ENCODE measurements at regions not wholly inside any gene's neighbourhood (a gene's known extent, or its start where the extent isn't known, plus 50 kb on each side); places are given as distances from the start of the nearest gene placed in this dataset.

- TF ChIP-seq, protein P1, sequence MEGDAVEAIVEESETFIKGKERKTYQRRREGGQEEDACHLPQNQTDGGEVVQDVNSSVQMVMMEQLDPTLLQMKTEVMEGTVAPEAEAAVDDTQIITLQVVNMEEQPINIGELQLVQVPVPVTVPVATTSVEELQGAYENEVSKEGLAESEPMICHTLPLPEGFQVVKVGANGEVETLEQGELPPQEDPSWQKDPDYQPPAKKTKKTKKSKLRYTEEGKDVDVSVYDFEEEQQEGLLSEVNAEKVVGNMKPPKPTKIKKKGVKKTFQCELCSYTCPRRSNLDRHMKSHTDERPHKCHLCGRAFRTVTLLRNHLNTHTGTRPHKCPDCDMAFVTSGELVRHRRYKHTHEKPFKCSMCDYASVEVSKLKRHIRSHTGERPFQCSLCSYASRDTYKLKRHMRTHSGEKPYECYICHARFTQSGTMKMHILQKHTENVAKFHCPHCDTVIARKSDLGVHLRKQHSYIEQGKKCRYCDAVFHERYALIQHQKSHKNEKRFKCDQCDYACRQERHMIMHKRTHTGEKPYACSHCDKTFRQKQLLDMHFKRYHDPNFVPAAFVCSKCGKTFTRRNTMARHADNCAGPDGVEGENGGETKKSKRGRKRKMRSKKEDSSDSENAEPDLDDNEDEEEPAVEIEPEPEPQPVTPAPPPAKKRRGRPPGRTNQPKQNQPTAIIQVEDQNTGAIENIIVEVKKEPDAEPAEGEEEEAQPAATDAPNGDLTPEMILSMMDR (IDR thresholded peaks at IDR 0.05; ENCODE audit: insufficient read depth in 1 of 2, low read depth in 1 of 2, low read length in 1 of 2, severe bottlenecking in 1 of 2, unreplicated experiment in 1 of 2) = no peak
- Histone ChIP-seq H3K9me3 (no peaks in the 10 kb centered on the region; the same call in 1 of the 2 replicates), H3K27me3 (replicated peaks; ENCODE audit: control insufficient read depth, insufficient read depth, low read length) (no peaks in the 10 kb centered on the region), H3K4me3 (ENCODE audit: low read depth, low read length) (no peak overlapping the region), H3K36me3 (ENCODE audit: control insufficient read depth, insufficient read depth, low read length) (no peaks in the 10 kb centered on the region), H3K4me1 (no peaks in the 10 kb centered on the region)
- intact Hi-C loops (cut with micrococcal nuclease; ENCODE audit: unreplicated experiment) = no loop called here
- Mint-ChIP-seq H3K9me3 (ENCODE audit: unreplicated experiment) (no peaks in the 10 kb centered on the region), H3K4me1 (ENCODE audit: low read depth, unreplicated experiment) (no peaks in the 10 kb centered on the region), H3K4me3 (ENCODE audit: unreplicated experiment) (no peak overlapping the region), H3K36me3 (ENCODE audit: insufficient read depth, unreplicated experiment) (no peaks in the 10 kb centered on the region), H3K27me3 (ENCODE audit: insufficient read depth, unreplicated experiment) (peaks cover 18% of the 10 kb centered on the region), H3K27ac (ENCODE audit: unreplicated experiment) (no peak overlapping the region)
- ChIA-PET POLR2A (no interaction called here), CTCF (no interaction called here)
- BruUV-seq (replicated peaks) = no TSS peak
- DNase-seq = no peak
Observed at GRCh38 chr2:129439406-129440302, 539.8 kb upstream of the RAB6C start.

- Mint-ChIP-seq H3K27ac (ENCODE audit: unreplicated experiment) (no peak overlapping the region), H3K4me1 (ENCODE audit: low read depth, unreplicated experiment) (no peaks in the 10 kb centered on the region), H3K9me3 (ENCODE audit: unreplicated experiment) (no peaks in the 10 kb centered on the region), H3K4me3 (ENCODE audit: unreplicated experiment) (no peak overlapping the region), H3K36me3 (ENCODE audit: insufficient read depth, unreplicated experiment) (no peaks in the 10 kb centered on the region), H3K27me3 (ENCODE audit: insufficient read depth, unreplicated experiment) (peaks cover 19% of the 10 kb centered on the region)
- Histone ChIP-seq H3K27me3 (replicated peaks; ENCODE audit: control insufficient read depth, insufficient read depth, low read length) (no peaks in the 10 kb centered on the region), H3K9me3 (no peaks in the 10 kb centered on the region; the same call in 1 of the 2 replicates), H3K4me1 (no peaks in the 10 kb centered on the region), H3K36me3 (ENCODE audit: control insufficient read depth, insufficient read depth, low read length) (no peaks in the 10 kb centered on the region), H3K4me3 (ENCODE audit: low read depth, low read length) (no peak overlapping the region)
- TF ChIP-seq, protein P1 (IDR thresholded peaks at IDR 0.05; ENCODE audit: insufficient read depth in 1 of 2, low read depth in 1 of 2, low read length in 1 of 2, severe bottlenecking in 1 of 2, unreplicated experiment in 1 of 2) = no peak
- DNase-seq = no peak
- ChIA-PET POLR2A (no interaction called here), CTCF (no interaction called here)
- intact Hi-C loops (cut with micrococcal nuclease; ENCODE audit: unreplicated experiment) = no loop called here
- no TSS peak for BruUV-seq (replicated peaks)
Observed at GRCh38 chr2:129441610-129442009, 537.9 kb upstream of the RAB6C start.

DNA sequence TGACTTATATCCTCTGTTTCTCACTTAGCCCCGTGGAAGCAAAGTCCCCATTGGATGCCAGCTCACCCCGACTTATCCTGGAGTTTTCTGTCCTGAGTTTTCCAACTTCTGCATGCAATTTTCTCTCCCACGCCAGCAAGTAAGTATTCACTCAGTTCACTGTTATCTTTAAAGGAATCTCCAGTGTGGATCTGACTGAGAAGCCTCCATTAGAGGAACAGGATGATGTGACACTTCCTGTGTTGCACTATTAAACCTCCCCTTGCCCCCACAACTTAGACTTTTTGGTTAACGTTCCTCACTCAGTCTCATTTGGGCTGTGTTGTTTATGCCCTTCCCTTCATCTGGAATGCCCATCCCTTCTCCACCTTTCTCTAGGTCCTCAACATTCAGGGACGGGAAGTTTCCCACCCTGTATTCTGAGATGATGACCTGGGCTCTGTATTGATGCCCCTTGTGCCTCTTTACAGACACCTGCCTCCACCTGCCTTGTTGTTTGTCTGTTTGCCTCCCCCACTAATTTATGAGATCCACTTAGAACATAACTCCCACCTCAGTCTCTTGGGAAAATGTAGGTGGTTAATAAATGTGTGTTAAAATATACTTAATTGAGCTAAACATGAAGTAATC lies 536.1 kb upstream of the RAB6C start:
- no TSS peak for BruUV-seq (replicated peaks)
- no peak overlapping the region for H3K27ac Mint-ChIP-seq (ENCODE audit: unreplicated experiment)
- no peaks in the 10 kb centered on the region for H3K36me3 Mint-ChIP-seq (ENCODE audit: insufficient read depth, unreplicated experiment)
- no peak overlapping the region for H3K4me3 Mint-ChIP-seq (ENCODE audit: unreplicated experiment)
- ChIA-PET POLR2A (no interaction called here), CTCF (no interaction called here)
- no peaks in the 10 kb centered on the region; the same call in 1 of the 2 replicates for H3K9me3 ChIP-seq
- H3K9me3 Mint-ChIP-seq (ENCODE audit: unreplicated experiment) = no peaks in the 10 kb centered on the region
- intact Hi-C loops (cut with micrococcal nuclease; ENCODE audit: unreplicated experiment) = no loop called here
- no peak for DNase-seq
- no peaks in the 10 kb centered on the region for H3K4me1 ChIP-seq
- TF ChIP-seq, protein P1 (IDR thresholded peaks at IDR 0.05; ENCODE audit: insufficient read depth in 1 of 2, low read depth in 1 of 2, low read length in 1 of 2, severe bottlenecking in 1 of 2, unreplicated experiment in 1 of 2) = no peak
- no peak overlapping the region for H3K4me3 ChIP-seq (ENCODE audit: low read depth, low read length)
- peaks cover 17% of the 10 kb centered on the region for H3K27me3 Mint-ChIP-seq (ENCODE audit: insufficient read depth, unreplicated experiment)
- no peaks in the 10 kb centered on the region for H3K36me3 ChIP-seq (ENCODE audit: control insufficient read depth, insufficient read depth, low read length)
- no peaks in the 10 kb centered on the region for H3K4me1 Mint-ChIP-seq (ENCODE audit: low read depth, unreplicated experiment)
- H3K27me3 ChIP-seq (replicated peaks; ENCODE audit: control insufficient read depth, insufficient read depth, low read length) = no peaks in the 10 kb centered on the region

Measured in Caco-2 (cell line).